Mucosa of descending colon (tissue), 3 donors: ENCODE measurements at regions not wholly inside any gene's neighbourhood (a gene's known extent, or its start where the extent isn't known, plus 50 kb on each side); places are given as distances from the start of the nearest gene placed in this dataset.

Source experiments
- ATAC-seq: fragments of 200-7000 bp; cut with Tn5 transposase; one replicate; pipeline ENCODE4 v1.9.1; 2020; ENCODE audit warnings: mild to moderate bottlenecking, moderate library complexity
- DNase-seq, 3 donors: peaks; one replicate each; pipeline ENCODE4 v3.0.0-alpha.2; 2020
- H3K36me3 ChIP-seq: fragments of 200-600 bp; one replicate; pipeline ENCODE4 v1.8.0; 2021; ENCODE audit warnings: low read depth, mild to moderate bottlenecking
- H3K4me1 ChIP-seq: fragments of 200-600 bp; one replicate; pipeline ENCODE4 v1.8.0; 2021; ENCODE audit warnings: low read depth, mild to moderate bottlenecking
- H3K4me3 ChIP-seq: fragments of 200-600 bp; one replicate; pipeline ENCODE4 v1.8.0; 2021; ENCODE audit warnings: mild to moderate bottlenecking
- H3K9me3 ChIP-seq: fragments of 200-600 bp; one replicate; pipeline ENCODE4 v1.8.0; 2021; ENCODE audit warnings: mild to moderate bottlenecking
- intact Hi-C, 2 donors: fragments of 100-400 bp; cut with DNase I in 1 of 2; cut with micrococcal nuclease in 1 of 2; formaldehyde crosslinking; loops; one replicate each; pipeline versions ENCODE4 v1.11.0 to v1.11.1; 2022; cut with DNase I, micrococcal nuclease
- TF ChIP-seq, protein P1 (sequence below): fragments of 200-600 bp; IDR thresholded peaks from one replicate; pipeline ENCODE4 v1.8.0; 2022; ENCODE audit warnings: antibody characterized with exemption, mild to moderate bottlenecking
- donor health status: DM: no; HTN: no; CAD: no; lungs with moderate emphysema.
- donor health status: DM: no; HTN: no; CAD: no.
- donor health status: DM: no; HTN: yes; CAD: no.

DNA sequence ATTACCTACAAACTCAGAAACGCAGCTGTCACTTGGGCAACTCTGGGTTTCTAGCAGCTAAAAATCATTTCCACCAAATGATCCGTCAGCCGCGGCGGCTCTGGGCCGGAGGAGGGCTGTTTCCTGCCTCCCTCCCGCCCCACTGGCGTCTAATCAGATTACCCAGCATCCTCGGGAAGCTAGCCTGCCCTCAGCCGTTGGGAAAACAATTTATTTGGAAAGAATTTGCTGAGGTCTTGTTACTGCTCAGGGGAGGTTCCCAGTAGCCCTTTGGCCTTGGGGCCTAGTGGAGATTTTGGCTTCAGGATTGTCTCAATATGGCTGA, 65.0 kb upstream of the ADGRA1 start:
- ATAC-seq = no peak

DNA sequence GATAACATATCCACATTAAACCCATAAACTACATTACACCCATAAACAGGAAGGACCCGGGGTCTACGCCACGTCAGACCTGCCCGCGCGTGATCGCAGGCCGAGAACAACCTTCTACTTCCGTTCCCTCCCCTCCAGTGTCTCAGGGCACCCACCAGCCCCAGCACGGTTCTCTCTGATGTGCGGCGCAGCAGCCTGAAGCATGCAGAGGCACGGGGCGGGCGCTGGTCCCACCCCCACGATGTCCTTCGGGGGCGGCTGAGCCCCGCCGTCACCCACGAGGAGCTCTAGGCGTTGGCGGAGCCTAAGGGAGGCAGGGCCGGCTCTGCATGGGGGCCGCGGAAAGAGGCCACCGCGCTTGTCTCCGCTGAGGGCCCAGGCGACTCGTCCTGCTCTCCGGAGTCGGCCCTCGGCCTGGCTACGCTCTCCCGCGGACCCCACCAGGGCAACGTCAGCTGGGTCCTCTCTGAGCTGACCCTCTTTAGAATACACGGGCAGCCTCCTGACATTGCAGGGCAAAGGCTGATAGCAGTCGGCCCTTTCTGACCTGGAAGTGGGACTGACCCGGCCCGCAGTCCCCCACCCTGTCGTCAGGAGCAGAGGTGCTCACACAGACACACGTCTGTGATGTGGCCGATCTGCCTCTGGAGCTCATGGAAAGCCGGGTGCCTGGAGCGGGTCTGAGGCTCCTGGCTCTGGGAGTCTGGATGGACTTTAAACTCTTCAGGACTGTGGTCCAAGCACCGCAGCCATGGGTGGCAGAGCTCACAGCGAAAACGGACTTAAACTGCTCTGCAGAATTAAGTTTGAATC, 65.6 kb upstream of the ADGRA1 start:
- intact Hi-C loops = no loop called here

More for the DNA sequence above, 65.0 kb upstream of the ADGRA1 start:
- H3K4me3 ChIP-seq = no peak overlapping the region
- H3K36me3 ChIP-seq = no peaks in the 10 kb centered on the region
- no peaks in the 10 kb centered on the region for H3K9me3 ChIP-seq
- intact Hi-C loops = no loop called here
- no peaks in the 10 kb centered on the region for H3K4me1 ChIP-seq
- DNase-seq = no peak
- TF ChIP-seq, protein P1, sequence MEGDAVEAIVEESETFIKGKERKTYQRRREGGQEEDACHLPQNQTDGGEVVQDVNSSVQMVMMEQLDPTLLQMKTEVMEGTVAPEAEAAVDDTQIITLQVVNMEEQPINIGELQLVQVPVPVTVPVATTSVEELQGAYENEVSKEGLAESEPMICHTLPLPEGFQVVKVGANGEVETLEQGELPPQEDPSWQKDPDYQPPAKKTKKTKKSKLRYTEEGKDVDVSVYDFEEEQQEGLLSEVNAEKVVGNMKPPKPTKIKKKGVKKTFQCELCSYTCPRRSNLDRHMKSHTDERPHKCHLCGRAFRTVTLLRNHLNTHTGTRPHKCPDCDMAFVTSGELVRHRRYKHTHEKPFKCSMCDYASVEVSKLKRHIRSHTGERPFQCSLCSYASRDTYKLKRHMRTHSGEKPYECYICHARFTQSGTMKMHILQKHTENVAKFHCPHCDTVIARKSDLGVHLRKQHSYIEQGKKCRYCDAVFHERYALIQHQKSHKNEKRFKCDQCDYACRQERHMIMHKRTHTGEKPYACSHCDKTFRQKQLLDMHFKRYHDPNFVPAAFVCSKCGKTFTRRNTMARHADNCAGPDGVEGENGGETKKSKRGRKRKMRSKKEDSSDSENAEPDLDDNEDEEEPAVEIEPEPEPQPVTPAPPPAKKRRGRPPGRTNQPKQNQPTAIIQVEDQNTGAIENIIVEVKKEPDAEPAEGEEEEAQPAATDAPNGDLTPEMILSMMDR = no peak

DNA sequence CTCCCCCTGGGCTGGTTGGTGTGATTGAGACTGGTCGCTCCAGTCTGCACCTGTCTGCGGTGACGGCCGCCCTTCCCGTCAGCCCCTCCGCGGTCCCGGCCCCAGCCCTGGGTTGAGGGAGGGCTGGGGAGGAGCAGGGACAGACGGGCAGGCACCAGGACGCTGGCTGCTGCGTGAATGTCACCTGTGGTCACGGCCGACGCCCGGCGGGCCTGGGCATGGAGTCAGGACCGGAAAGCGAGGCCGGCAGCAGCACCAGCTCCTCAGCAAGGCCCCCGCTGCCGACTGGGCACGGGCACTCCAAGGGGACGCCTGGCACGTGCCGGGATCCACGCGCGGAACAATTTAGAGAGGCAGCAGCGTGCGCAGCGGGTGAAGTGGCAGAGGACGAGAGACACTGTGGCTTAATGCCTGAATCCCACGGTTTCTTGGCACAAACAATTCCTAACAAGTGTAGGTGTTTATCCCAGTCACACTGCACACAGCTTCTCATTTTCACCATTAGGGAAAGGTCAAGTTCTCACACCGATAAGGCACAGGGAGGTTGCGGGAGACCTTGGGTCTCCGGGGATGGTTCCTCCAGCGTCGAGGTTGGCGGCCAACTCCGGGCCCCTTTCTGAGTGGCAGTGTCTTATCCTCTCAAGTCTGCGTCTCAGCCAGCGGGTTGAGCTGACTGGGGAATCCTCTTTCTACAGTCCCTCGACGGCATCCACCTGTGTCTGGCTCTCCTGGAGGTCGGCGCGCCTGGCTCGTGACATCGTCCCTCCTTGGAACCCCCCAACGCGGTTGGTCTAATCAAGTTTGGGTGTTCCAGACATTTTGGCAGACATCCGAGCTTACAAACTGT, 66.4 kb upstream of the ADGRA1 start:
- H3K4me3 ChIP-seq = no peak overlapping the region
- ATAC-seq = no peak
- TF ChIP-seq, protein P1 = no peak
- intact Hi-C loops = no loop called here
- H3K36me3 ChIP-seq = no peaks in the 10 kb centered on the region
- no peaks in the 10 kb centered on the region for H3K9me3 ChIP-seq
- no peaks in the 10 kb centered on the region for H3K4me1 ChIP-seq
- DNase-seq = no peak

More for the DNA sequence above, 65.6 kb upstream of the ADGRA1 start:
- H3K36me3 ChIP-seq = no peaks in the 10 kb centered on the region
- no peak overlapping the region for H3K4me3 ChIP-seq
- ATAC-seq (no peak), DNase-seq (no peak)
- TF ChIP-seq, protein P1 = no peak
- H3K4me1 ChIP-seq = no peaks in the 10 kb centered on the region
- no peaks in the 10 kb centered on the region for H3K9me3 ChIP-seq

DNA sequence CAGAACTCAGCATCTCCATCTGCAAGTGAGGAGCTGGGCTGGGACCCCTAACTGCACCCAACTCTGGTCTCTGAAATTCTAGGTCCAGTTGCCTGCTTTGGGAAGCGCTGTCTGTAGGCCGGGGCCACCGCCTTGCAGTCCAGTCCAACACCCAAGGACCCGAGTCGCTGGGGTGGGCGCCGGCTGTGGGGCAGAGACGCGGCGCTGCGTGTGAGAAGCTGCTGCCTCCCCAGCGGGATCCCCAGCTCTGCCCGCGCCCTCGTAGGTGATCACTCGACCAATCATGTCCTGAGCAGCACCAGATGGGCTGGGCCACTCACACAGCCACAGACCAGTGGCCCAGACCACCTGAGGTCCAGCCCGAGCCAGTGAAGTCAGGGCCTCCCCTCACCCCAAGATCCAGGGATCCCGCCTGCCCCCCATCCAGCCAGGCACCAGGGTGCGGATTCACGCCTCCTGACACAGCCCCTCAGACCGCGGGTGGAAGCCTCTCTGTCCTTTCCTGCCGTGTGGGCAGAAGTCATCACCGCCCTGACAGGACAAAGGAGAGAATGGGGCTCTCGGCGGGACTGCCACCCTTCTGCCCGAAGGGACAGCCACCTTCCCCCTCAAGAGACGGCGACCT, 67.4 kb upstream of the ADGRA1 start:
- Histone ChIP-seq H3K4me3 (no peak overlapping the region), H3K36me3 (no peaks in the 10 kb centered on the region), H3K4me1 (no peaks in the 10 kb centered on the region), H3K9me3 (no peaks in the 10 kb centered on the region)
- TF ChIP-seq, protein P1 = no peak
- intact Hi-C loops = no loop called here
- no peak for DNase-seq
- ATAC-seq = no peak

DNA sequence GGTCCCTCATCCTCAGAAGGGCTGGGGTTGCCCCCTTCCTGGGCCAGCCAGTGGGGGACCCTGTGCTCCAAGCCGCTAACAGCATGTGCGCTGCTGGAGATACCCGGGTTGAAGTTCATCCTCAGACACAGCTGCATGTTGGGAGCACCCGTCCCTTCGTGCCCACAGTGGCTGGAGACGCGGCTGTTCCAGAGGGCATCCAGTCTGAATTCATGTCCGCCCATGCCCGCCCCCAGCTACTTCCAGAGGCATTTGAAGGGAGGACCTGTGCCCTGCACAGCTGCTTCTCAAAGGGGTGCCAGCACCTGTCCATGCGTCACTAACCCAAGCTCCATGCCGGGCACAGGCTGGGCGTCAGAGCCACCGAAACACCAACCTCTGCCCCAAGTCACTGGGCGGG, 68.1 kb upstream of the ADGRA1 start:
- ATAC-seq (no peak), DNase-seq (no peak)
- TF ChIP-seq, protein P1 = no peak
- no peaks in the 10 kb centered on the region for H3K4me1 ChIP-seq
- no peak overlapping the region for H3K4me3 ChIP-seq
- no peaks in the 10 kb centered on the region for H3K36me3 ChIP-seq
- H3K9me3 ChIP-seq = no peaks in the 10 kb centered on the region
- intact Hi-C loops = no loop called here
